H9 (cell line): ENCODE measurements at regions not wholly inside any gene's neighbourhood (a gene's known extent, or its start where the extent isn't known, plus 50 kb on each side); places are given as distances from the start of the nearest gene placed in this dataset.

Source experiments
- DNase-seq: peaks from one replicate; pipeline ENCODE4 v3.0.0-alpha.2; 2017
- H2AFZ ChIP-seq: one replicate; pipeline ENCODE4 v1.6.1; 2013; ENCODE audit warnings: mild to moderate bottlenecking, low read length, control low read depth, moderate library complexity
- H2AK5ac ChIP-seq: 2 replicates; pipeline ENCODE4 v1.6.1; 2013; ENCODE audit warnings: low read length, control low read depth, mixed read lengths; ENCODE audit not compliant: insufficient read length
- H2BK120ac ChIP-seq: one replicate; pipeline ENCODE4 v1.6.1; 2013; ENCODE audit warnings: low read depth, mild to moderate bottlenecking, low read length, control low read depth, inconsistent platforms; ENCODE audit not compliant: poor library complexity, severe bottlenecking
- H2BK12ac ChIP-seq: 2 replicates; pipeline ENCODE4 v1.6.1; 2013; ENCODE audit warnings: low read length, control low read depth, mixed read lengths, low read depth; ENCODE audit not compliant: insufficient read length
- H2BK15ac ChIP-seq: 2 replicates; pipeline ENCODE4 v1.6.1; 2013; ENCODE audit warnings: low read depth, low read length, control low read depth
- H2BK20ac ChIP-seq: one replicate; pipeline ENCODE4 v1.6.1; 2013; ENCODE audit warnings: low read depth, mild to moderate bottlenecking, low read length, control low read depth, inconsistent platforms; ENCODE audit not compliant: poor library complexity, severe bottlenecking
- H2BK5ac ChIP-seq: 2 replicates; pipeline ENCODE4 v1.6.1; 2013; ENCODE audit warnings: low read length, control low read depth, mixed read lengths; ENCODE audit not compliant: insufficient read length
- H3K14ac ChIP-seq: 2 replicates; pipeline ENCODE4 v1.6.1; 2013; ENCODE audit warnings: low read length, control low read depth; ENCODE audit not compliant: insufficient read depth
- H3K18ac ChIP-seq: 2 replicates; pipeline ENCODE4 v1.6.1; 2013; ENCODE audit warnings: low read depth, mild to moderate bottlenecking, mixed read lengths, low read length, control low read depth; ENCODE audit not compliant: insufficient read length
- H3K23ac ChIP-seq: 2 replicates; pipeline ENCODE4 v1.6.1; 2013; ENCODE audit warnings: low read length, control low read depth, mixed read lengths, low read depth; ENCODE audit not compliant: insufficient read length
- H3K23me2 ChIP-seq: 2 replicates; pipeline ENCODE4 v1.6.1; 2013; ENCODE audit warnings: low read depth, mild to moderate bottlenecking, mixed read lengths, low read length, control low read depth; ENCODE audit not compliant: insufficient read length, poor library complexity, severe bottlenecking
- H3K27ac ChIP-seq: 2 replicates; pipeline ENCODE4 v1.5.1; 2013; ENCODE audit warnings: low read length, control low read depth, mixed read lengths, low read depth; ENCODE audit not compliant: insufficient read length
- H3K27me3 ChIP-seq: 2 replicates; pipeline ENCODE4 v1.6.1; 2013; ENCODE audit warnings: low read length, control low read depth, inconsistent platforms; ENCODE audit not compliant: insufficient read depth
- H3K4ac ChIP-seq: 2 replicates; pipeline ENCODE4 v1.6.1; 2013; ENCODE audit warnings: low read depth, mild to moderate bottlenecking, control low read depth, inconsistent platforms, low read length, moderate library complexity
- H3K4me1 ChIP-seq: 2 replicates; pipeline ENCODE4 v1.6.1; 2013; ENCODE audit warnings: low read length, control low read depth, inconsistent platforms; ENCODE audit not compliant: insufficient read depth
- H3K4me2 ChIP-seq: 2 replicates; pipeline ENCODE4 v1.6.1; 2013; ENCODE audit warnings: low read length, control low read depth, mixed read lengths; ENCODE audit not compliant: insufficient read length, insufficient read depth
- H3K56ac ChIP-seq: 2 replicates; pipeline ENCODE4 v1.6.1; 2013; ENCODE audit warnings: low read depth, mild to moderate bottlenecking, mixed read lengths, low read length, control low read depth; ENCODE audit not compliant: insufficient read length
- H3K79me1 ChIP-seq: 2 replicates; pipeline ENCODE4 v1.6.1; 2013; ENCODE audit warnings: low read depth, mild to moderate bottlenecking, moderate library complexity, low read length, control low read depth, inconsistent platforms; ENCODE audit not compliant: insufficient read depth, poor library complexity, severe bottlenecking
- H3K79me2 ChIP-seq: 2 replicates; pipeline ENCODE4 v1.6.1; 2013; ENCODE audit warnings: low read length, control low read depth, inconsistent platforms; ENCODE audit not compliant: insufficient read depth
- H3K9ac ChIP-seq: 2 replicates; pipeline ENCODE4 v1.6.1; 2013; ENCODE audit warnings: low read length, control low read depth, mixed read lengths; ENCODE audit not compliant: insufficient read length; ENCODE audit errors: extremely low read depth
- H3K9me3 ChIP-seq: one replicate; pipeline ENCODE4 v1.6.1; 2013; ENCODE audit warnings: low read depth, low read length, inconsistent platforms; ENCODE audit not compliant: control insufficient read depth
- H3T11ph ChIP-seq: one replicate; pipeline ENCODE4 v1.6.1; 2013; ENCODE audit warnings: mild to moderate bottlenecking, low read length, control low read depth, inconsistent platforms
- H4K20me1 ChIP-seq: one replicate; pipeline ENCODE4 v1.6.1; 2013; ENCODE audit not compliant: control insufficient read depth, insufficient read length, insufficient read depth
- H4K5ac ChIP-seq: 2 replicates; pipeline ENCODE4 v1.6.1; 2013; ENCODE audit warnings: low read depth, mild to moderate bottlenecking, mixed read lengths, low read length, control low read depth; ENCODE audit not compliant: insufficient read length
- H4K8ac ChIP-seq: replicated peaks from 2 replicates; pipeline ENCODE4 v1.6.1; 2013; ENCODE audit warnings: low read length, control low read depth, mixed read lengths, low read depth; ENCODE audit not compliant: insufficient read length
- H4K91ac ChIP-seq: 2 replicates; pipeline ENCODE4 v1.6.1; 2013; ENCODE audit warnings: low read depth, mild to moderate bottlenecking, moderate library complexity, mixed read lengths, low read length, control low read depth; ENCODE audit not compliant: insufficient read length
- H3K27ac Mint-ChIP-seq, 3 experiments: 2 replicates in 2 of 3; 3 replicates in 1 of 3; pipeline ENCODE4 v1.8.0; 2020 to 2021; ENCODE audit warnings: mixed read lengths in 3 of 3, mild to moderate bottlenecking in 1 of 3, moderate library complexity in 1 of 3
- H3K27me3 Mint-ChIP-seq: 2 replicates; pipeline ENCODE4 v1.8.0; 2021; ENCODE audit warnings: low read depth, mild to moderate bottlenecking, moderate library complexity, mixed read lengths
- H3K36me3 Mint-ChIP-seq, 3 experiments: 2 replicates in 2 of 3; 3 replicates in 1 of 3; pipeline ENCODE4 v1.8.0; 2020 to 2021; ENCODE audit warnings: low read depth in 3 of 3, mixed read lengths in 3 of 3; ENCODE audit not compliant: insufficient read depth in 1 of 3
- H3K4me1 Mint-ChIP-seq, 2 experiments: 2 replicates each; pipeline ENCODE4 v1.8.0; 2020; ENCODE audit warnings: mixed read lengths in 2 of 2
- H3K4me3 Mint-ChIP-seq, 2 experiments: 2 replicates in 1 of 2; 3 replicates in 1 of 2; pipeline ENCODE4 v1.8.0; 2020 to 2021; ENCODE audit warnings: mild to moderate bottlenecking in 2 of 2, mixed read lengths in 2 of 2, moderate library complexity in 1 of 2
- H3K9me3 Mint-ChIP-seq, 2 experiments: 2 replicates in 1 of 2; 3 replicates in 1 of 2; pipeline ENCODE4 v1.8.0; 2020; ENCODE audit warnings: mild to moderate bottlenecking in 2 of 2, mixed read lengths in 2 of 2, moderate library complexity in 1 of 2
- WGBS: extraction: QIAGEN DNeasy Blood & Tissue Kit; methylation state at CpG from one replicate; pipeline ENCODE4 v1.1.7; 2013; ENCODE audit warnings: missing lambda C conversion rate, low lambda C conversion rate, mixed read lengths; ENCODE audit not compliant: insufficient read length; ENCODE audit errors: extremely low coverage; 5-methylcytosine and 5-hydroxymethylcytosine counted together
- TF ChIP-seq, protein P1 (sequence below): fragments of 200-600 bp; sonication (generic); conservative IDR thresholded peaks from 3 replicates; pipeline ENCODE4 v1.8.0; 2021; ENCODE audit warnings: antibody characterized with exemption, mild to moderate bottlenecking

DNA sequence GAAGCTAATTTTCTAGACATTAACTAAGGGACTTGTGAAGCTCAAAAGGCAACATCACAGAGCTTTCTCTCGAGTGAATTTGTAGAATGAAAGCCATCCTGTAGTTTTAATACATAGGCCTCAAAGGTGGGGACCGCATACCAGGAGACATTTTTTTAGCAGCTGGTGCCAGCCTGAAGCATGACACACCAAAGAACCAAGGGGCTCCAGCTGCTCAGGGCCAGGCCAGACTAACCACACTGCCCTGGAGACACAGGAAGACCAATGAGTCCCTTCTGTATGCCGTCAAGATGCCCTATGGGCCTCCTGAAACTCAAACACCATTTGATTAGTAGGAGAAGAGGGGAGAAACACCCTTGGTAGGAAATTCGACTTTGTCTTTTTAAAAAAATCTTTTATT lies 113.9 kb upstream of the CACNA1E start:
- Mint-ChIP-seq H3K4me3 (no peak overlapping the region), H3K36me3 (peaks cover 0 to 11% (median 3%) of the 10 kb centered on the region in 3 experiments; a peak in 5 of 7 replicates), H3K27ac (no peak overlapping the region), H3K9me3 (peaks cover 10 to 11% of the 10 kb centered on the region in 2 experiments), H3K27me3 (no peaks in the 10 kb centered on the region; the same call in 1 of the 2 replicates), H3K4me1 (no peaks in the 10 kb centered on the region)
- H3K4me1 ChIP-seq = no peaks in the 10 kb centered on the region
- no peak overlapping the region for H4K5ac ChIP-seq
- no peak overlapping the region for H2BK15ac ChIP-seq
- H3K79me2 ChIP-seq = no peaks in the 10 kb centered on the region
- DNase-seq = no peak
- no peaks in the 10 kb centered on the region for H4K20me1 ChIP-seq
- no peak overlapping the region for H4K8ac ChIP-seq
- no peak overlapping the region for H3K9ac ChIP-seq
- H2AFZ ChIP-seq = no peak overlapping the region
- TF ChIP-seq, protein P1, sequence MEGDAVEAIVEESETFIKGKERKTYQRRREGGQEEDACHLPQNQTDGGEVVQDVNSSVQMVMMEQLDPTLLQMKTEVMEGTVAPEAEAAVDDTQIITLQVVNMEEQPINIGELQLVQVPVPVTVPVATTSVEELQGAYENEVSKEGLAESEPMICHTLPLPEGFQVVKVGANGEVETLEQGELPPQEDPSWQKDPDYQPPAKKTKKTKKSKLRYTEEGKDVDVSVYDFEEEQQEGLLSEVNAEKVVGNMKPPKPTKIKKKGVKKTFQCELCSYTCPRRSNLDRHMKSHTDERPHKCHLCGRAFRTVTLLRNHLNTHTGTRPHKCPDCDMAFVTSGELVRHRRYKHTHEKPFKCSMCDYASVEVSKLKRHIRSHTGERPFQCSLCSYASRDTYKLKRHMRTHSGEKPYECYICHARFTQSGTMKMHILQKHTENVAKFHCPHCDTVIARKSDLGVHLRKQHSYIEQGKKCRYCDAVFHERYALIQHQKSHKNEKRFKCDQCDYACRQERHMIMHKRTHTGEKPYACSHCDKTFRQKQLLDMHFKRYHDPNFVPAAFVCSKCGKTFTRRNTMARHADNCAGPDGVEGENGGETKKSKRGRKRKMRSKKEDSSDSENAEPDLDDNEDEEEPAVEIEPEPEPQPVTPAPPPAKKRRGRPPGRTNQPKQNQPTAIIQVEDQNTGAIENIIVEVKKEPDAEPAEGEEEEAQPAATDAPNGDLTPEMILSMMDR = no peak
- H2BK20ac ChIP-seq = no peak overlapping the region
- H3K23me2 ChIP-seq = no peaks in the 10 kb centered on the region
- no peak overlapping the region for H3K4me2 ChIP-seq
- no peak overlapping the region for H3K23ac ChIP-seq
- no peaks in the 10 kb centered on the region for H3K9me3 ChIP-seq
- H2BK120ac ChIP-seq = no peak overlapping the region
- no peaks in the 10 kb centered on the region for H3K27me3 ChIP-seq
- H3K27ac ChIP-seq = no peak overlapping the region
- H3K79me1 ChIP-seq = no peaks in the 10 kb centered on the region
- H2AK5ac ChIP-seq = no peak overlapping the region
- WGBS = no CpG with 5 or more reads among the region's 4 CpGs
- no peak overlapping the region for H2BK12ac ChIP-seq
- no peak overlapping the region for H3K4ac ChIP-seq
- H3T11ph ChIP-seq = no peak overlapping the region
- no peak overlapping the region for H2BK5ac ChIP-seq
- no peak overlapping the region for H4K91ac ChIP-seq
- no peak overlapping the region for H3K14ac ChIP-seq
- H3K18ac ChIP-seq = no peak overlapping the region
- H3K56ac ChIP-seq = no peak overlapping the region
